BLaER1 treated with 17β-estradiol and CSF1 and Interleukin-3, amounts not matched to agents 10 nM and 100 nM (cell line): ENCODE measurements at regions not wholly inside any gene's neighbourhood (a gene's known extent, or its start where the extent isn't known, plus 50 kb on each side); places are given as distances from the start of the nearest gene placed in this dataset.

Experiments
- H3K27ac ChIP-seq, 11 experiments: shearing (Covaris generic); formaldehyde crosslinking; 2 replicates each; pipeline ENCODE4 v1.8.1; 2022
- H3K27me3 ChIP-seq, 11 experiments: shearing (Covaris generic); formaldehyde crosslinking; 2 replicates each; pipeline ENCODE4 v1.8.1; 2022
- H3K36me3 ChIP-seq, 11 experiments: shearing (Covaris generic); formaldehyde crosslinking; 2 replicates each; pipeline ENCODE4 v1.8.1; 2022
- H3K4me1 ChIP-seq, 10 experiments: shearing (Covaris generic); formaldehyde crosslinking; 2 replicates each; pipeline ENCODE4 v1.8.1; 2022
- H3K4me2 ChIP-seq, 11 experiments: shearing (Covaris generic); formaldehyde crosslinking; 2 replicates each; pipeline ENCODE4 v1.8.1; 2022
- H3K4me3 ChIP-seq, 10 experiments: shearing (Covaris generic); formaldehyde crosslinking; 2 replicates each; pipeline ENCODE4 v1.8.1; 2022
- H3K9ac ChIP-seq, 11 experiments: shearing (Covaris generic); formaldehyde crosslinking; 2 replicates each; pipeline ENCODE4 v1.8.1; 2022
- H3K9me3 ChIP-seq, 11 experiments: shearing (Covaris generic); formaldehyde crosslinking; replicated peaks in 1 of 11; 2 replicates each; pipeline ENCODE4 v1.8.1; 2022
- H4K20me1 ChIP-seq, 11 experiments: shearing (Covaris generic); formaldehyde crosslinking; 2 replicates each; pipeline ENCODE4 v1.8.1; 2022
- Cebpa-rat ChIP-seq, 11 experiments: shearing (Covaris generic); IDR thresholded peaks; 2 replicates each; pipeline ENCODE4 v1.8.1; 2022

GRCh38 chr6:14582749-14583148 lies 465.2 kb downstream of the CD83 start:
- no peaks in the 10 kb centered on the region for H3K27me3 ChIP-seq
- no peak overlapping the region for H3K4me2 ChIP-seq
- H3K36me3 ChIP-seq, result no peaks in the 10 kb centered on the region
- peaks cover 0 to 22% (median 15%) of the 10 kb centered on the region in 11 experiments; a peak in 12 of 22 replicates for H3K9me3 ChIP-seq
- H3K27ac ChIP-seq, result no peak overlapping the region
- H3K9ac ChIP-seq, result no peak overlapping the region
- TF ChIP-seq Cebpa-rat (IDR thresholded peaks at IDR 0.05), result no peak
- peaks cover 0 to 7% (median 2%) of the 10 kb centered on the region in 10 experiments; a peak in 5 of 20 replicates for H3K4me1 ChIP-seq
- H4K20me1 ChIP-seq, result no peaks in the 10 kb centered on the region
- H3K4me3 ChIP-seq, result no peak overlapping the region

GRCh38 chr6:14583826-14584225 lies 466.3 kb downstream of the CD83 start:
- no peaks in the 10 kb centered on the region for H3K36me3 ChIP-seq
- no peak overlapping the region for H3K27ac ChIP-seq
- no peak overlapping the region for H3K4me3 ChIP-seq
- no peak overlapping the region for H3K4me2 ChIP-seq
- TF ChIP-seq Cebpa-rat (IDR thresholded peaks at IDR 0.05), result no peak
- H3K9me3 ChIP-seq, result peaks cover 0 to 22% (median 15%) of the 10 kb centered on the region in 11 experiments; a peak in 12 of 22 replicates
- no peaks in the 10 kb centered on the region for H3K27me3 ChIP-seq
- no peaks in the 10 kb centered on the region for H4K20me1 ChIP-seq
- peaks cover 0 to 7% (median 2%) of the 10 kb centered on the region in 10 experiments; a peak in 5 of 20 replicates for H3K4me1 ChIP-seq
- H3K9ac ChIP-seq, result no peak overlapping the region

- H3K4me2 ChIP-seq, result no peak overlapping the region
- no peak overlapping the region for H3K27ac ChIP-seq
- H3K27me3 ChIP-seq, result no peaks in the 10 kb centered on the region
- H3K4me3 ChIP-seq, result no peak overlapping the region
- no peaks in the 10 kb centered on the region for H4K20me1 ChIP-seq
- H3K36me3 ChIP-seq, result no peaks in the 10 kb centered on the region
- no peak for TF ChIP-seq Cebpa-rat (IDR thresholded peaks at IDR 0.05)
- peaks cover 0 to 5% (median 1%) of the 10 kb centered on the region in 10 experiments; a peak in 5 of 20 replicates for H3K4me1 ChIP-seq
- H3K9me3 ChIP-seq, result peaks cover 0 to 22% (median 15%) of the 10 kb centered on the region in 11 experiments; a peak in 12 of 22 replicates
- H3K9ac ChIP-seq, result no peak overlapping the region
These were observed 466.9 kb downstream of the CD83 start for GRCh38 chr6:14584450-14584849.

GRCh38 chr6:14585689-14586088 lies 468.1 kb downstream of the CD83 start:
- H3K27ac ChIP-seq, result no peak overlapping the region
- H3K27me3 ChIP-seq, result no peaks in the 10 kb centered on the region
- H4K20me1 ChIP-seq, result no peaks in the 10 kb centered on the region
- no peaks in the 10 kb centered on the region for H3K4me1 ChIP-seq
- no peak overlapping the region for H3K4me2 ChIP-seq
- no peak overlapping the region for H3K4me3 ChIP-seq
- H3K36me3 ChIP-seq, result no peaks in the 10 kb centered on the region
- peaks cover 0 to 22% (median 7%) of the 10 kb centered on the region in 11 experiments; a peak in 11 of 22 replicates for H3K9me3 ChIP-seq
- no peak for TF ChIP-seq Cebpa-rat (IDR thresholded peaks at IDR 0.05)
- no peak overlapping the region for H3K9ac ChIP-seq

- Histone ChIP-seq H3K36me3 (no peaks in the 10 kb centered on the region), H3K4me1 (peaks cover 0 to 6% (median 0%) of the 10 kb centered on the region in 10 experiments; a peak in 2 of 20 replicates), H3K9ac (no peak overlapping the region), H3K4me2 (no peak overlapping the region), H3K9me3 (peaks cover 0 to 14% (median 0%) of the 10 kb centered on the region in 11 experiments; a peak in 3 of 22 replicates), H3K27ac (no peak overlapping the region), H3K27me3 (no peaks in the 10 kb centered on the region), H3K4me3 (no peak overlapping the region), H4K20me1 (no peaks in the 10 kb centered on the region)
- no peak for TF ChIP-seq Cebpa-rat (IDR thresholded peaks at IDR 0.05)
These were observed 471.6 kb downstream of the CD83 start for GRCh38 chr6:14589175-14589574.

GRCh38 chr6:14590586-14590985 lies 473.0 kb downstream of the CD83 start:
- H3K4me3 ChIP-seq, result no peak overlapping the region
- H3K4me1 ChIP-seq, result peaks cover 0 to 6% (median 2%) of the 10 kb centered on the region in 10 experiments; a peak in 9 of 20 replicates
- H3K9me3 ChIP-seq, result peaks cover 0 to 18% (median 5%) of the 10 kb centered on the region in 11 experiments; a peak in 12 of 22 replicates
- H3K27me3 ChIP-seq, result no peaks in the 10 kb centered on the region
- no peaks in the 10 kb centered on the region for H4K20me1 ChIP-seq
- no peak for TF ChIP-seq Cebpa-rat (IDR thresholded peaks at IDR 0.05)
- H3K9ac ChIP-seq, result no peak overlapping the region
- no peaks in the 10 kb centered on the region for H3K36me3 ChIP-seq
- no peak overlapping the region for H3K4me2 ChIP-seq
- H3K27ac ChIP-seq, result no peak overlapping the region

GRCh38 chr6:14591998-14592397 lies 474.4 kb downstream of the CD83 start:
- H3K27me3 ChIP-seq, result no peaks in the 10 kb centered on the region
- no peaks in the 10 kb centered on the region for H3K36me3 ChIP-seq
- H3K27ac ChIP-seq, result no peak overlapping the region
- no peak for TF ChIP-seq Cebpa-rat (IDR thresholded peaks at IDR 0.05)
- peaks cover 0 to 31% (median 16%) of the 10 kb centered on the region in 11 experiments; a peak in 16 of 22 replicates for H3K9me3 ChIP-seq
- no peaks in the 10 kb centered on the region for H4K20me1 ChIP-seq
- H3K4me2 ChIP-seq, result no peak overlapping the region
- H3K4me3 ChIP-seq, result no peak overlapping the region
- peaks cover 12 to 19% (median 16%) of the 10 kb centered on the region in 10 experiments for H3K4me1 ChIP-seq
- H3K9ac ChIP-seq, result no peak overlapping the region

- no peaks in the 10 kb centered on the region for H3K27me3 ChIP-seq
- peaks cover 0 to 33% (median 17%) of the 10 kb centered on the region in 11 experiments; a peak in 16 of 22 replicates for H3K9me3 ChIP-seq
- no peak for TF ChIP-seq Cebpa-rat (IDR thresholded peaks at IDR 0.05)
- H4K20me1 ChIP-seq, result no peaks in the 10 kb centered on the region
- H3K4me3 ChIP-seq, result no peak overlapping the region
- peaks cover 25 to 32% (median 29%) of the 10 kb centered on the region in 10 experiments for H3K4me1 ChIP-seq
- peak overlapping the region in 2 of 11 experiments; percentile 1 to 29; a peak in 3 of 22 replicates for H3K4me2 ChIP-seq
- H3K27ac ChIP-seq, result 0 out of 22 replicates have a peak overlapping the region, but pooled peaks of 1 of the 11 experiments have one; percentile 2
- H3K36me3 ChIP-seq, result no peaks in the 10 kb centered on the region
- H3K9ac ChIP-seq, result no peak overlapping the region
These were observed 475.7 kb downstream of the CD83 start for GRCh38 chr6:14593286-14593685.

GRCh38 chr6:14595751-14596150 lies 478.2 kb downstream of the CD83 start:
- H3K9me3 ChIP-seq, result peaks cover 0 to 34% (median 19%) of the 10 kb centered on the region in 11 experiments; a peak in 16 of 22 replicates
- no peak overlapping the region for H3K9ac ChIP-seq
- no peaks in the 10 kb centered on the region for H3K36me3 ChIP-seq
- TF ChIP-seq Cebpa-rat (IDR thresholded peaks at IDR 0.05), result no peak
- peaks cover 39 to 49% (median 45%) of the 10 kb centered on the region in 10 experiments for H3K4me1 ChIP-seq
- peak overlapping the region in 6 of 11 experiments; percentile 62 to 90 (median 74); a peak in 8 of 22 replicates for H3K4me2 ChIP-seq
- peak overlapping the region in 9 of 11 experiments; percentile 3 to 80 (median 73); a peak in 15 of 22 replicates for H3K27ac ChIP-seq
- H3K4me3 ChIP-seq, result no peak overlapping the region
- H3K27me3 ChIP-seq, result no peaks in the 10 kb centered on the region
- no peaks in the 10 kb centered on the region for H4K20me1 ChIP-seq
